ENCODE measurements at regions not wholly inside any gene's neighbourhood (a gene's known extent, or its start where the extent isn't known, plus 50 kb on each side); places are given as distances from the start of the nearest gene placed in this dataset.

DNA sequence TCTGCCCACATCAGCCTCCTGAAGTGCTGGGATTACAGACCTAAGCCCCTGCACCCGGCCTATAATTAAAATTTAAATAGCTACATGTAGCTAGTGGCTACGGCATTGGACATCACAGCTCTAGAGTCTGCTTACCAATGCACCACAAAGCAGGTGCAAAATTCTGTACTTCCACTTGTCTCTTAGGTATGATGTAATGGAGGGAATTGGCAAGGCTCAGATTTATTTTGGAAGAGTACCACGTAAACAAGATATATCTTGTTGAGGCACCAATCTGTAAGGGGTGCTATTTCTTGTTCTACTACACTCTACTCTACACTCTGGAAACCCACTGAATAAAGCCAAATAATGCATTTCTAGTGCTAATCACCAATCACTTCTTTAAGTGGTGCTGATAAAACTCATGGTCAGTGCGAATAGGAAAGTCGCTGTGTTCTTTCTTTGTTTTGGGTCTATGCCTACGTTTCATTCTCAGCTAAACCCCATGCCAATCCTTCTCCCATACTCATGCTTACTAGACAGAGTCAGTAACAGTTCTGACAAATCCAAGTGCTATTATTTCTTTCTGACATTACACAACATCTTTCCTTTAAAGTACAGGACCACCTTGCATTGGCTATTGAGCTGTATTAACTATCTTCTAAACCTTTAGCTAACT is 92.3 kb downstream of the GC start:
- Histone ChIP-seq H3K4me3 (ENCODE audit: low read depth, low read length) (no peak overlapping the region), H3K27me3 (replicated peaks) (no peaks in the 10 kb centered on the region), H3K27ac (no peak overlapping the region), H3K36me3 (replicated peaks) (no peaks in the 10 kb centered on the region)
- no peak for TF ChIP-seq CTCF (IDR thresholded peaks at IDR 0.05; ENCODE audit: low read depth, low read length, missing control alignments)
- in situ Hi-C loops (cut with HindIII; ENCODE audit: low pct_ligation_motif_present, low sequenced_read_pairs), result no loop called here
- DNase-seq, result no peak

DNA sequence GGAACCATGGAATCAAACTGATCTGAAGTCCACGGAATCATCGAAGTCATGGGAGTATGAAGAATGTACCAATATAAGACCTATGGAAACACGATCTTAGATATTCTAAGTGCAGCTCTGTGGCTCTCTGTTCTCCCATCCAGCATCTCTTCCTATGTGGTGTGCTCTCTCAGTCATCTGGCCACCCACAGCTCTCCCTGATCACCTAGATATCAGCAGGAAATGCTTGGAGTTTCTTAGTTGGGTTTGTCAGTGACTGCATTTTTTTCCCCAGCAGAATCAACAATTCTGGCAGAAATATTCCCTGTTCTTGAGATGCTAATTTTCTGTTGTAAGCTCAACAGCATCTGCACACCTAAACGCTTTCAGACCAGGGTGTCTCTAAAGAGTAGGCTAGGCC is 94.1 kb downstream of the GC start:
- in situ Hi-C loops (cut with HindIII; ENCODE audit: low pct_ligation_motif_present, low sequenced_read_pairs), result no loop called here
- Histone ChIP-seq H3K36me3 (replicated peaks) (no peaks in the 10 kb centered on the region), H3K27ac (no peak overlapping the region), H3K27me3 (replicated peaks) (no peaks in the 10 kb centered on the region), H3K4me3 (ENCODE audit: low read depth, low read length) (no peak overlapping the region)
- no peak for TF ChIP-seq CTCF (IDR thresholded peaks at IDR 0.05; ENCODE audit: low read depth, low read length, missing control alignments)
- DNase-seq, result peak; percentile 55

DNA sequence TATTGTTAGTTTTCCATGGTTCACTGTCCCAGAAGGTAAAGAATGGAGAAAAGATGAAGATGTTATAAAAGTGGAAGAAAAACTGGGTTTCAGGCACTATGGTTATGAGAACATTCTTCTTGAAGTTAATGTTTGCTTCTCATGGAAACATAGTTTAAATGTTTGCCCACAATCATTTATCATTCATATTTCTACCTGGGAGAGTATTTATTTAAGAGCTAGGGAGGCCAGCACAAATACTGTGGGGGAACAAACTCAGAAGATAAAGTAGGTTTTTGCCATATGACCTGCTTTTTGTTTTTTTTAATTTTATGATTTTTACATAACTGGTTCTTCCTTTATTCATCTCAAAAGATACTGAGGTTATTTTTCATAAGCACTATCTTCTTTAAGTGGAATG is 96.8 kb downstream of the GC start:
- no peak for DNase-seq

GRCh38 chr4:71685975-71686374 is 97.9 kb downstream of the GC start:
- in situ Hi-C loops (cut with HindIII; ENCODE audit: low pct_ligation_motif_present, low sequenced_read_pairs), result no loop called here
- no peak for TF ChIP-seq CTCF (IDR thresholded peaks at IDR 0.05; ENCODE audit: low read depth, low read length, missing control alignments)
- Histone ChIP-seq H3K36me3 (replicated peaks) (no peaks in the 10 kb centered on the region), H3K27me3 (replicated peaks) (no peaks in the 10 kb centered on the region), H3K4me3 (ENCODE audit: low read depth, low read length) (no peak overlapping the region), H3K27ac (no peak overlapping the region)
- DNase-seq, result no peak

More for the DNA sequence above, 96.8 kb downstream of the GC start:
- in situ Hi-C loops (cut with HindIII; ENCODE audit: low pct_ligation_motif_present, low sequenced_read_pairs), result no loop called here
- Histone ChIP-seq H3K4me3 (ENCODE audit: low read depth, low read length) (no peak overlapping the region), H3K27ac (no peak overlapping the region), H3K36me3 (replicated peaks) (no peaks in the 10 kb centered on the region), H3K27me3 (replicated peaks) (no peaks in the 10 kb centered on the region)
- TF ChIP-seq CTCF (IDR thresholded peaks at IDR 0.05; ENCODE audit: low read depth, low read length, missing control alignments), result no peak

GRCh38 chr4:71683309-71683708 is 100.6 kb downstream of the GC start:
- Histone ChIP-seq H3K36me3 (replicated peaks) (no peaks in the 10 kb centered on the region), H3K4me3 (ENCODE audit: low read depth, low read length) (no peak overlapping the region), H3K27ac (no peak overlapping the region), H3K27me3 (replicated peaks) (no peaks in the 10 kb centered on the region)
- in situ Hi-C loops (cut with HindIII; ENCODE audit: low pct_ligation_motif_present, low sequenced_read_pairs), result no loop called here
- DNase-seq, result no peak
- no peak for TF ChIP-seq CTCF (IDR thresholded peaks at IDR 0.05; ENCODE audit: low read depth, low read length, missing control alignments)

DNA sequence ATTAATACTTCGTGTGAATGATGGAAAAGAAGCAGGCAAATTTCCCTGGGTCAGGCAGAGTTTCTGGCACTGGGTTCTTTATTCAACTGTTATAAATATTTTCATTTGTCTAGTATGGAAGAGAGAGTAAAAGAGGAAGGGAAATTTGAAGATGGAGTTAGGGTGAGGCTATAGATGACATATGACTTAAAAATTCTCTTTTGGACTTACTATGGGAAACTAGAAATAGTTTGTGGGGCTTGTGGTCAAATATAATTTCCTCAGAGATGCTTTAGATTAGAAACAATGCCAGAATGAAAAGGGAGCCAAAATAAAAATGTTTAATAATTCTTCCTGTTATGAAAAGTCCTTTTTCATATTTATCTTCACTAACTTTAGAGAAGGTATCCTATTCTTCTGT is 103.2 kb downstream of the GC start:
- in situ Hi-C loops (cut with HindIII; ENCODE audit: low pct_ligation_motif_present, low sequenced_read_pairs), result no loop called here
- DNase-seq, result no peak
- TF ChIP-seq CTCF (IDR thresholded peaks at IDR 0.05; ENCODE audit: low read depth, low read length, missing control alignments), result no peak

More for the DNA sequence above, 103.2 kb downstream of the GC start:
- no peaks in the 10 kb centered on the region for H3K36me3 ChIP-seq (replicated peaks)
- H3K27ac ChIP-seq, result no peak overlapping the region
- no peak overlapping the region for H3K4me3 ChIP-seq (ENCODE audit: low read depth, low read length)
- no peaks in the 10 kb centered on the region for H3K27me3 ChIP-seq (replicated peaks)
